Right lung (tissue), 2 donors: ENCODE measurements at regions not wholly inside any gene's neighbourhood (a gene's known extent, or its start where the extent isn't known, plus 50 kb on each side); places are given as distances from the start of the nearest gene placed in this dataset.

Experiments used
- DNase-seq, 2 donors: peaks; one replicate each; pipeline ENCODE4 v3.0.0-alpha.2; 2013

GRCh38 chr1:38291906-38292521 lies 245.4 kb upstream of the POU3F1 start:
- DNase-seq: no peak

DNA sequence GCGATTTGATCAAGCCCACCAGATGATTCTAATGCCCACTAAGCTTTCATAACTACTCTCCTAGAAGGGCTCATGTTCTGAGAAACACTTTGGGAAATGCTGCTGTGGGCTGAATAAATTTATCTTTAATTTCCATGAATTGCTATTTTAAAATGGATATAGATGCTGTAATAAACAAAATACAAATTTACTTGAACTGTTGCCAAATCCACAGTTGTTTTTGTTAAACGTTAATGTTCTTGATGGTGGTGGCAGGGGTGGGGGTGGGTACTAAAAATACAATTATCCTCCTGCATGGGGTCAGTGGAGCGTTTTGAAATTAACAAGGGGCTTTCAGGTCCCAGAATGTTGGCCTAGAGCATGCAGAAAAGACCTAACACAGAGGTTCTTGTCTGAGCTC lies 244.7 kb upstream of the POU3F1 start:
- no peak for DNase-seq

DNA sequence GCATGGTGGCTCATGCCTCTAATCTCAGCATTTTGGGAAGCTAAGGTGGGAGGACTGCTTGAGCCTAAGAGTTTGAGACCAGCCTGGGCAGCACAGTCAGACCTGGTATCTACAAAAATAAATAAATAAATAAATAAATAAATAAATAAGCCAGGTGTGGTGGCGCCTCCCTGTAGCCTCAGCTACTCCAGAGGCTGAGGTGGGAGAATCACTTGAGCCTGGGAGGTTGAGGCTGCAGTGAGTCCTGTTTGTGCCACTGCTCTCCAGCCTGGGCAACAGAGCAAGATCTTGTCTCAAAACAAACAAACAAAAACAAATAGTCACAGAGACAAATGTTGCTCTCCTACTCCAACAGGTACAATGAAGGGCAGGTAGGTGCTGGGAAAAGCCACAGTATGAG lies 242.4 kb upstream of the POU3F1 start:
- DNase-seq: no peak

DNA sequence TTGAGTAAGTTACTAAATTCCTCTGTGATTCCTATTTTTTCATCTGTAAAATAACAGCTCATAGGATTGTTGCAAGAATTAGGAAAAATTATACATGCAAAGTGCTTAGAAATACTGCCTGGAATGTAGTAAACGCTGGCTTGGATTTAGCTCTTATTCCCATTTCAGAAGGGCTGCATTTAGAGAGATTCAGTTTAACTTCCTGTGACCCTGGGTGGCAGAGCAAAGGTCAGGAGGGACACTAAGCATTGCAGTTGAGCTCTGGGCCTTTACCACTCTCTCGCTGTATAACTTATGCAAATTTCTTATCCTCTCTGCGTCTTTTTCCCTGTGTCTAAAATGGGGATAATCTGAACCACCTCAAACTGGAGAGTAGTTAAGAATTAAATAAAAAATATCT lies 241.0 kb upstream of the POU3F1 start:
- no peak for DNase-seq

DNA sequence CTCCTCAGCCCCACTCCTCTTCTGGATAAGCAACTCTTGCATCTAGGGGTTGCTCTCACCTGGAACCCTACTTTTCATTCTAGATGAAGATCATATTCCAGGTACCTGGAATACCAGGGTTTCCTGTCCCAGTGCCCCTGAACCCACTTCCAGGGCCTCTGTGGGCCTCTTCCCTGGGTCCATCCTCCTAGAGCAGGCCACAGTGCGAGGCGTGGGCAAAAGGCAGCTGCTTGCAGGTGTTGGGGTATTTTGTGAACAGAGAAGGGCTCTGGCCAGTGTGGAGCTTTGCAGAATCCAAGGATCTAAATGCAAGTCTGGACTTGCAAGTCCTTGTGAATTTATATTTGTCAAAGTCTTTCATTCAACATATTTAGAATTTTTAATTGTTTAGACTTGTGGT lies 240.4 kb upstream of the POU3F1 start:
- DNase-seq: no peak

DNA sequence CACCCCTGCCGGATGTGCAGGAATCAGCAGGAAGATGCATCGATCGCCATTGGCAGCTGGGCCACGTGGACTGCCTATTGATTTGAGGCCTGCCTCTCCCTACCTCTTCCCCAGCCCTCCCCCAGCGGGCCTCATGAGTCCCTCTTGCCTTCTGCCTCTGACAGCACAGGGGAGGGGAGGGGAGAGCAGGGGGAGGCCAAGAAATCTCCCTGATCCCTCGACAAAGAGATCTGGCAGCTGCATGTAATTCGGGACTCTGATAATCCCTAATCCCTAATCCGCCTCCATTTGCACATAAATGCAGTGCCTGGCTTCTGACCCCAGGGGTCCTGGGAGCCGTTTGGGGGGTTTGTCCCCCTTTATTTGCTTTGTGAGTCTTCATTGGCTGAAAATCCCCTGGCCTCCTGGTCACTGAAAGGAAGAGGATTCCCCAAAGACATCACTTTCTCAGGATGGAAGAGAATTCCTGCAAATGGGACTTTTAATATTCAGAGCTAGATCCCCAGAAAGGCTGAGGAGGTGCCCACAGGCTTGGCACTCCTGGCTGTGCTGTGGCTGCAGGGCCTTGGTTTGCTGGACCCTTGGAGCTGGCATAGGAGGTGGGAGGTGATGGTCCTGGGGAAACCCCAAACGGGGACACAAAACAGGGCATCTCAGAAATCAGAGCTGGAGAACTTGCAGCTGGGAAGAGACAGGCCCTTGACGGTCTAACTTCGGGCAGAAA lies 239.4 kb upstream of the POU3F1 start:
- no peak for DNase-seq

- no peak for DNase-seq
These were observed 238.4 kb upstream of the POU3F1 start for GRCh38 chr1:38284953-38285352.

GRCh38 chr1:38283696-38284470 lies 237.3 kb upstream of the POU3F1 start:
- DNase-seq: no peak

- no peak for DNase-seq
These were observed 232.6 kb upstream of the POU3F1 start for GRCh38 chr1:38279148-38279547.

DNA sequence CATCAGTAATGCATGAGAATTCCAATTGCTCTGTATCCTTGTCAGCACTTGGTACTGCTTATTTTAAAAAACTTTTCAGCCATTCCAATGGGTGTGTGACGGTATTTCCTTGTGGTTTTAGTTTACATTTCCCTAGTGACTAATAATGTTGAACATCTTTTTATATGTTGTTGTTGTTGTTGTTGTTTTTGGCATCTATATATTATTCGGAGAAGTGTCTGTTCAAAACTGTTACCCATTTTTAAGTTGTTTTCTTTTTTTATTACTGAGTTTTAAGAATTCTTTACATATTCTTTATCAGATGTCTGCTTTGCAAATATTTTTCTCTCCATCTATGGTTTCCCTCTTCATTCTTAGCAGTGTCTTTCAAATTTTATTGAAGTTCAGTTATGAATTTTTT lies 231.1 kb upstream of the POU3F1 start:
- DNase-seq: no peak

GRCh38 chr1:38275960-38276359 lies 229.4 kb upstream of the POU3F1 start:
- no peak for DNase-seq

DNA sequence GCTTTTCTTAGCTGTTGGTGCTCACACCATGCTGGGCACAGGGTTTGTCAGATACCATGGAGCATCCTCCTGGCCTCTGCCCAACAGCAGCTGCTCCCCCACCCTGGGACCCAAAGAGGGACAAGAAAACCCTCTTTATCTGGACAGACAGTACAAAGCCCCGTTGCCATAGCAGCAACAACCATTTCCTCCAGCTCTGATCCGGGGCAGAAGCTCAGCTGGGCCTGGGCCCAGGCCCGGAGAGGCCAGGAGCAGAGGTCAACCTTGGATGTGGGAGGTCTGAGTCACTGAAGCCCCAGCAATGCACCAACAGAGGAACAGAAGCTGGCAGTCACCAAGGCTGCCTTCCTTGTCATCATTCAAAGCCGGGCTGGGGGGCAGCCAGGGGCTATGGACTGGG lies 228.4 kb upstream of the POU3F1 start:
- peak; percentile 69 to 80 for DNase-seq

DNA sequence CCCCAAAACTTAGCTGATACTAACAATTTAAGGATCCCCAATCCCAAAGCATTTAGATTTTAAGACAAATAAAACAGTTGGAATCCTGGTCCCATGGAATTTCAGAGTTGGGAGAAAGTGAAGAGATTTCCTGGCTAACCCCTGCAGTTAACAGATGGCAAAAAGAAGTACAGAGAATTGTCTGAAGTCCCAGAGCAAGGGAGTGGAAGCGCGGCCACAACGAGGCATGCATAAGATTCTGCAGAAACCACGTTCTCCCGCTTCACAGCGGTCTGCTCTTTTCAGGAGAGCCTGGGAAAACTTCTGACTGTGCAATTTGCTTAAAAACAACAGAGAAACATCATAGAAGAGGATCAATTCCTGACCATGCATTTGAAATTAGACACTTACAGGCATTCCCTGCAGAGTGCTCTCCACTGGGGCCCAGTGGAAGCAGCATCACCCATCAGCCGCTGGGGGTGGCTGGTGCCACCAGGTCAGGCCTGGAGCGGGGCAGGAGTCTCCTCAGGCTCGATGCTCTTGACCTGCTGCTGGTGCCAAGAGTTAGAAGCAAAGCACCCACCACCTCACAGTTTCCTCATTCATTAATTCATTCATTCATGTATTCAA lies 226.7 kb upstream of the POU3F1 start:
- no peak for DNase-seq

DNA sequence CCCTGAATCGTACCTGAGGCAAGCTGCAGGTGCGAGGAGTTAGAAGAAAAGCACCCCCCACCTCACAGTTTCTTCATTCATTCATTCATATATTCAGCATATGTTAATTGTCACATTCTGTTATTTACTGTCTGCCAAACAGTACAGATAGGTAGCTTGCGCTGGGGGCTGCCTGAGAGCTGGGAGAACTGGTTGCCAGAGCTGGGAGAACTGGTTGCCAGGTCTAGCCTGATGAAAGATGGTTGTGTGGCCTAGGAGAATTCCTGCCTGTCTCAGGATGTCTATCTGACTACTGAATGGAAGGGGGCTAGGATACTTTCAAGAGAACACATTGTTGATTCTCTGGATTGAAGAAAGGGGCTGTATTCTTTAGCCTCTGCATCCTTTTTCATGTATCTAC lies 225.9 kb upstream of the POU3F1 start:
- DNase-seq: no peak

GRCh38 chr1:38270849-38271633 lies 224.4 kb upstream of the POU3F1 start:
- peak; percentile 42 to 49 for DNase-seq

GRCh38 chr1:38269923-38270848 lies 223.6 kb upstream of the POU3F1 start:
- DNase-seq: peak; percentile 58 to 72

DNA sequence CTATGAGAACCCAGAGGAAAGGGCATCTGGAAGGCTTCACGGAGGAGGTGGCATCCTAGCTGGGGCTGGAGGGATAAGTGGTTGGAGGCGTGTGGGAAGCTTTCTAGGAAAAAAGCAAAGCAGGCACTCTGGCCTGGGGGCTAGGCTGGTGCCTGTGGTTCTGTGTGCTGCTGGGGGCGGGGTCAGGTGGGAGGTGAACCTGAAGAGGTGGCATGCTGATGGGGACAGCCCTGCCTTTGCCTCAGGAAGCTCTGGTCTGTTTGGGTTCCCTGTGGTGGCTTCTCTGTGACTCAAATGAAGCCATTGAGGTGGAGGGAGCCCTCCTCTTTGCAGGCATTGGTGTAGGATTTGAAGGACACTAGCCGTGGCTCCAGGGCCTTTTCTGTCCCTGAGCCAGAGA lies 221.6 kb upstream of the POU3F1 start:
- no peak for DNase-seq

- DNase-seq: no peak
These were observed 220.7 kb upstream of the POU3F1 start for GRCh38 chr1:38267037-38268036.

GRCh38 chr1:38266197-38266520 lies 219.6 kb upstream of the POU3F1 start:
- no peak for DNase-seq
